ENCODE measurements at regions not wholly inside any gene's neighbourhood (a gene's known extent, or its start where the extent isn't known, plus 50 kb on each side); places are given as distances from the start of the nearest gene placed in this dataset.

GRCh38 chr2:106041150-106041549 is 153.0 kb downstream of the UXS1 start:
- intact Hi-C loops (cut with micrococcal nuclease; ENCODE audit: unreplicated experiment): loop anchor here (5.0 kb wide), 1 partner anchor 114 kb away; no protein-coding TSS in a partner anchor
- TF ChIP-seq CTCF (IDR thresholded peaks at IDR 0.05; ENCODE audit: unreplicated experiment): no peak
- H3K36me3 Mint-ChIP-seq (ENCODE audit: insufficient read depth, unreplicated experiment): no peaks in the 10 kb centered on the region
- CTCF ChIA-PET: interaction anchor here (1.2 kb wide), 1 partner anchor 13 kb away, joined by 3 read pairs; no protein-coding TSS in a partner anchor
- no peak overlapping the region for H3K27ac Mint-ChIP-seq (ENCODE audit: unreplicated experiment)
- no peak overlapping the region for H3K4me3 Mint-ChIP-seq (ENCODE audit: low read depth, unreplicated experiment)
- no peaks in the 10 kb centered on the region for H3K27me3 Mint-ChIP-seq (ENCODE audit: unreplicated experiment)
- no peaks in the 10 kb centered on the region for H3K9me3 Mint-ChIP-seq (ENCODE audit: low read depth, unreplicated experiment)
- H3K4me1 Mint-ChIP-seq (ENCODE audit: low read depth, unreplicated experiment): no peaks in the 10 kb centered on the region
- DNase-seq: no peak
- no TSS peak for BruUV-seq (replicated peaks)

GRCh38 chr2:106039634-106040315 is 154.3 kb downstream of the UXS1 start:
- Mint-ChIP-seq H3K9me3 (ENCODE audit: low read depth, unreplicated experiment) (no peaks in the 10 kb centered on the region), H3K27ac (ENCODE audit: unreplicated experiment) (no peak overlapping the region)
- no TSS peak for BruUV-seq (replicated peaks)

GRCh38 chr2:106038601-106039375 is 155.3 kb downstream of the UXS1 start:
- no TSS peak for BruUV-seq (replicated peaks)
- intact Hi-C loops (cut with micrococcal nuclease; ENCODE audit: unreplicated experiment): no loop called here
- Mint-ChIP-seq H3K4me1 (ENCODE audit: low read depth, unreplicated experiment) (no peaks in the 10 kb centered on the region), H3K27me3 (ENCODE audit: unreplicated experiment) (no peaks in the 10 kb centered on the region), H3K36me3 (ENCODE audit: insufficient read depth, unreplicated experiment) (no peaks in the 10 kb centered on the region), H3K27ac (ENCODE audit: unreplicated experiment) (no peak overlapping the region), H3K9me3 (ENCODE audit: low read depth, unreplicated experiment) (no peaks in the 10 kb centered on the region), H3K4me3 (ENCODE audit: low read depth, unreplicated experiment) (no peak overlapping the region)
- CTCF ChIA-PET: no interaction called here
- DNase-seq: no peak
- TF ChIP-seq CTCF (IDR thresholded peaks at IDR 0.05; ENCODE audit: unreplicated experiment): no peak

More at GRCh38 chr2:106039634-106040315, 154.3 kb downstream of the UXS1 start:
- intact Hi-C loops (cut with micrococcal nuclease; ENCODE audit: unreplicated experiment): loop anchor here (5.0 kb wide), 1 partner anchor 112 kb away; no protein-coding TSS in a partner anchor
- no peaks in the 10 kb centered on the region for H3K36me3 Mint-ChIP-seq (ENCODE audit: insufficient read depth, unreplicated experiment)
- H3K4me1 Mint-ChIP-seq (ENCODE audit: low read depth, unreplicated experiment): no peaks in the 10 kb centered on the region
- DNase-seq: no peak
- H3K27me3 Mint-ChIP-seq (ENCODE audit: unreplicated experiment): no peaks in the 10 kb centered on the region
- no peak overlapping the region for H3K4me3 Mint-ChIP-seq (ENCODE audit: low read depth, unreplicated experiment)
- no peak for TF ChIP-seq CTCF (IDR thresholded peaks at IDR 0.05; ENCODE audit: unreplicated experiment)
- CTCF ChIA-PET: no interaction called here

GRCh38 chr2:106037932-106038331 is 156.2 kb downstream of the UXS1 start:
- Mint-ChIP-seq H3K4me1 (ENCODE audit: low read depth, unreplicated experiment) (no peaks in the 10 kb centered on the region), H3K36me3 (ENCODE audit: insufficient read depth, unreplicated experiment) (no peaks in the 10 kb centered on the region), H3K27me3 (ENCODE audit: unreplicated experiment) (no peaks in the 10 kb centered on the region), H3K27ac (ENCODE audit: unreplicated experiment) (no peak overlapping the region), H3K9me3 (ENCODE audit: low read depth, unreplicated experiment) (no peaks in the 10 kb centered on the region), H3K4me3 (ENCODE audit: low read depth, unreplicated experiment) (no peak overlapping the region)
- CTCF ChIA-PET: interaction anchor here (0.5 kb wide), 1 partner anchor 319 kb away, joined by 4 read pairs; no protein-coding TSS in a partner anchor
- intact Hi-C loops (cut with micrococcal nuclease; ENCODE audit: unreplicated experiment): no loop called here
- TF ChIP-seq CTCF (IDR thresholded peaks at IDR 0.05; ENCODE audit: unreplicated experiment): no peak
- no peak for DNase-seq
- BruUV-seq (replicated peaks): no TSS peak

Measured in Calu3 (cell line).